HG03354 (cell line): ENCODE measurements at regions not wholly inside any gene's neighbourhood (a gene's known extent, or its start where the extent isn't known, plus 50 kb on each side); places are given as distances from the start of the nearest gene placed in this dataset.
"Not testable (repeated sequence)": the region's sequence is repeated elsewhere in the genome, so short reads cannot be mapped to it uniquely, and the experiment has no call there.

ENCODE experiments used
- ATAC-seq: cut with Tn5 transposase; IDR thresholded peaks from one replicate; pipeline ENCODE4 v1.9.1; 2021; ENCODE audit warnings: mild to moderate bottlenecking; ENCODE audit not compliant: unreplicated experiment, poor library complexity, severe bottlenecking

- ATAC-seq = no peak
Measured at GRCh38 chr1:242827538-242827937, 303.0 kb upstream of the PLD5 start.

GRCh38 chr1:242826701-242827336, 302.3 kb upstream of the PLD5 start:
- no peak for ATAC-seq

- ATAC-seq = no peak
Measured at GRCh38 chr1:242824435-242824834, 299.9 kb upstream of the PLD5 start.

GRCh38 chr1:242813490-242814091, 289.1 kb upstream of the PLD5 start:
- ATAC-seq = peak; percentile 96

- ATAC-seq = no peak
Measured at GRCh38 chr1:242811092-242811840, 286.8 kb upstream of the PLD5 start.

- ATAC-seq = no peak
Measured at GRCh38 chr1:242806324-242806723, 281.8 kb upstream of the PLD5 start.

- ATAC-seq = not testable (repeated sequence)
Measured at GRCh38 chr1:242805360-242805759, 280.9 kb upstream of the PLD5 start.

- no peak for ATAC-seq
Measured at GRCh38 chr1:242802973-242803372, 278.5 kb upstream of the PLD5 start.

GRCh38 chr1:242800521-242800920, 276.0 kb upstream of the PLD5 start:
- ATAC-seq = no peak

- no peak for ATAC-seq
Measured at GRCh38 chr1:242797856-242798255, 273.4 kb upstream of the PLD5 start.

- ATAC-seq = peak; percentile 64
Measured at GRCh38 chr1:242788771-242789170, 264.3 kb upstream of the PLD5 start.

GRCh38 chr1:242787968-242788367, 263.5 kb upstream of the PLD5 start:
- ATAC-seq = no peak

- no peak for ATAC-seq
Measured at GRCh38 chr1:242784807-242785206, 260.3 kb upstream of the PLD5 start.

GRCh38 chr1:242784084-242784483, 259.6 kb upstream of the PLD5 start:
- ATAC-seq = peak; percentile 91

GRCh38 chr1:242774256-242774655, 249.8 kb upstream of the PLD5 start:
- ATAC-seq = no peak

GRCh38 chr1:242770366-242770765, 245.9 kb upstream of the PLD5 start:
- no peak for ATAC-seq

GRCh38 chr1:242764161-242764560, 239.7 kb upstream of the PLD5 start:
- no peak for ATAC-seq

- no peak for ATAC-seq
Measured at GRCh38 chr1:242761556-242761955, 237.1 kb upstream of the PLD5 start.

GRCh38 chr1:242754926-242755325, 230.4 kb upstream of the PLD5 start:
- no peak for ATAC-seq

- ATAC-seq = no peak
Measured at GRCh38 chr1:242754125-242754524, 229.6 kb upstream of the PLD5 start.

- no peak for ATAC-seq
Measured at GRCh38 chr1:242747233-242747632, 222.7 kb upstream of the PLD5 start.
